ENCODE measurements at regions not wholly inside any gene's neighbourhood (a gene's known extent, or its start where the extent isn't known, plus 50 kb on each side); places are given as distances from the start of the nearest gene placed in this dataset.

GRCh38 chr1:215453440-215453839 lies 113.7 kb upstream of the KCTD3 start:
- Histone ChIP-seq H3K4me1 (no peaks in the 10 kb centered on the region), H3K4me3 (no peak overlapping the region), H3K27ac (no peak overlapping the region), H3K27me3 (no peaks in the 10 kb centered on the region), H3K9me3 (no peaks in the 10 kb centered on the region), H3K36me3 (no peaks in the 10 kb centered on the region)
- no peak for TF ChIP-seq CTCF (IDR thresholded peaks at IDR 0.05)
- no peak for DNase-seq
- no peak for ATAC-seq
- intact Hi-C loops (cut with DNase I): no loop called here

GRCh38 chr1:215457213-215457612 lies 109.9 kb upstream of the KCTD3 start:
- DNase-seq (no peak), ATAC-seq (no peak)
- Histone ChIP-seq H3K36me3 (no peaks in the 10 kb centered on the region), H3K4me3 (no peak overlapping the region), H3K9me3 (no peaks in the 10 kb centered on the region), H3K4me1 (no peaks in the 10 kb centered on the region), H3K27me3 (no peaks in the 10 kb centered on the region), H3K27ac (no peak overlapping the region)
- no peak for TF ChIP-seq CTCF (IDR thresholded peaks at IDR 0.05)
- intact Hi-C loops (cut with DNase I): no loop called here

GRCh38 chr1:215458104-215458503 lies 109.0 kb upstream of the KCTD3 start:
- ATAC-seq (no peak), DNase-seq (no peak)
- TF ChIP-seq CTCF (IDR thresholded peaks at IDR 0.05): no peak
- Histone ChIP-seq H3K4me3 (no peak overlapping the region), H3K36me3 (no peaks in the 10 kb centered on the region), H3K9me3 (no peaks in the 10 kb centered on the region), H3K27ac (no peak overlapping the region), H3K4me1 (no peaks in the 10 kb centered on the region), H3K27me3 (no peaks in the 10 kb centered on the region)
- intact Hi-C loops (cut with DNase I): no loop called here

GRCh38 chr1:215458562-215458961 lies 108.5 kb upstream of the KCTD3 start:
- intact Hi-C loops (cut with DNase I): no loop called here
- DNase-seq (no peak), ATAC-seq (no peak)
- H3K4me3 ChIP-seq: no peak overlapping the region
- H3K27ac ChIP-seq: no peak overlapping the region
- no peaks in the 10 kb centered on the region for H3K9me3 ChIP-seq
- no peaks in the 10 kb centered on the region for H3K27me3 ChIP-seq
- TF ChIP-seq CTCF (IDR thresholded peaks at IDR 0.05): no peak
- H3K36me3 ChIP-seq: no peaks in the 10 kb centered on the region
- H3K4me1 ChIP-seq: no peaks in the 10 kb centered on the region

- Histone ChIP-seq H3K36me3 (no peaks in the 10 kb centered on the region), H3K9me3 (no peaks in the 10 kb centered on the region), H3K27ac (no peak overlapping the region), H3K27me3 (no peaks in the 10 kb centered on the region), H3K4me3 (no peak overlapping the region), H3K4me1 (no peaks in the 10 kb centered on the region)
- intact Hi-C loops (cut with DNase I): no loop called here
- TF ChIP-seq CTCF (IDR thresholded peaks at IDR 0.05): no peak
- DNase-seq (no peak), ATAC-seq (no peak)
Observed at GRCh38 chr1:215459136-215459535, 108.0 kb upstream of the KCTD3 start.

- Histone ChIP-seq H3K36me3 (no peaks in the 10 kb centered on the region), H3K9me3 (no peaks in the 10 kb centered on the region), H3K27me3 (no peaks in the 10 kb centered on the region), H3K27ac (no peak overlapping the region), H3K4me1 (no peaks in the 10 kb centered on the region), H3K4me3 (no peak overlapping the region)
- intact Hi-C loops (cut with DNase I): no loop called here
- no peak for ATAC-seq
- TF ChIP-seq CTCF (IDR thresholded peaks at IDR 0.05): no peak
- DNase-seq: no peak
Observed at GRCh38 chr1:215466361-215466760, 100.7 kb upstream of the KCTD3 start.
